ENCODE measurements at regions not wholly inside any gene's neighbourhood (a gene's known extent, or its start where the extent isn't known, plus 50 kb on each side); places are given as distances from the start of the nearest gene placed in this dataset.
"Not testable (repeated sequence)": the region's sequence is repeated elsewhere in the genome, so short reads cannot be mapped to it uniquely, and the experiment has no call there.

- peaks cover 6% of the 10 kb centered on the region for H3K4me1 ChIP-seq (ENCODE audit: control insufficient read depth, insufficient read depth, low read length)
- no peak overlapping the region for H3K4me3 ChIP-seq (ENCODE audit: low read length)
- H3K9ac ChIP-seq (ENCODE audit: low read length) = no peak overlapping the region
- DNase-seq (ENCODE audit: low read depth) = no peak
- no peaks in the 10 kb centered on the region for H3K36me3 ChIP-seq (ENCODE audit: control insufficient read depth, insufficient read depth, low read length, severe bottlenecking)
- peaks cover 8% of the 10 kb centered on the region for H3K27me3 ChIP-seq (replicated peaks; ENCODE audit: control insufficient read depth, insufficient read depth, low read length)
- peaks cover 6% of the 10 kb centered on the region for H3K9me3 ChIP-seq (ENCODE audit: control insufficient read depth, low read length)
Observed at GRCh38 chr6:3531481-3531880, 74.6 kb upstream of the SLC22A23 start.

- Histone ChIP-seq H3K9ac (ENCODE audit: low read length) (no peak overlapping the region), H3K27me3 (replicated peaks; ENCODE audit: control insufficient read depth, insufficient read depth, low read length) (peaks cover 4% of the 10 kb centered on the region), H3K9me3 (ENCODE audit: control insufficient read depth, low read length) (peaks cover 6% of the 10 kb centered on the region), H3K4me1 (ENCODE audit: control insufficient read depth, insufficient read depth, low read length) (peaks cover 6% of the 10 kb centered on the region), H3K4me3 (ENCODE audit: low read length) (no peak overlapping the region), H3K36me3 (ENCODE audit: control insufficient read depth, insufficient read depth, low read length, severe bottlenecking) (no peaks in the 10 kb centered on the region)
- no peak for DNase-seq (ENCODE audit: low read depth)
Observed at GRCh38 chr6:3530515-3530914, 73.7 kb upstream of the SLC22A23 start.

- H3K36me3 ChIP-seq (ENCODE audit: control insufficient read depth, insufficient read depth, low read length, severe bottlenecking) = no peaks in the 10 kb centered on the region
- no peak for DNase-seq (ENCODE audit: low read depth)
- H3K4me3 ChIP-seq (ENCODE audit: low read length) = no peak overlapping the region
- peaks cover 6% of the 10 kb centered on the region for H3K4me1 ChIP-seq (ENCODE audit: control insufficient read depth, insufficient read depth, low read length)
- peaks cover 4% of the 10 kb centered on the region for H3K27me3 ChIP-seq (replicated peaks; ENCODE audit: control insufficient read depth, insufficient read depth, low read length)
- H3K9me3 ChIP-seq (ENCODE audit: control insufficient read depth, low read length) = peaks cover 6% of the 10 kb centered on the region
- H3K9ac ChIP-seq (ENCODE audit: low read length) = no peak overlapping the region
Observed at GRCh38 chr6:3529721-3530120, 72.9 kb upstream of the SLC22A23 start.

- peaks cover 4% of the 10 kb centered on the region for H3K27me3 ChIP-seq (replicated peaks; ENCODE audit: control insufficient read depth, insufficient read depth, low read length)
- peaks cover 6% of the 10 kb centered on the region for H3K9me3 ChIP-seq (ENCODE audit: control insufficient read depth, low read length)
- H3K4me1 ChIP-seq (ENCODE audit: control insufficient read depth, insufficient read depth, low read length) = peaks cover 6% of the 10 kb centered on the region
- H3K9ac ChIP-seq (ENCODE audit: low read length) = no peak overlapping the region
- DNase-seq (ENCODE audit: low read depth) = no peak
- H3K36me3 ChIP-seq (ENCODE audit: control insufficient read depth, insufficient read depth, low read length, severe bottlenecking) = no peaks in the 10 kb centered on the region
- no peak overlapping the region for H3K4me3 ChIP-seq (ENCODE audit: low read length)
Observed at GRCh38 chr6:3529232-3529631, 72.4 kb upstream of the SLC22A23 start.

GRCh38 chr6:3528081-3528671, 71.3 kb upstream of the SLC22A23 start:
- not testable (repeated sequence) for H3K9me3 ChIP-seq (ENCODE audit: control insufficient read depth, low read length); H3K4me3 ChIP-seq (ENCODE audit: low read length); H3K36me3 ChIP-seq (ENCODE audit: control insufficient read depth, insufficient read depth, low read length, severe bottlenecking); H3K27me3 ChIP-seq (replicated peaks; ENCODE audit: control insufficient read depth, insufficient read depth, low read length); DNase-seq (ENCODE audit: low read depth); H3K9ac ChIP-seq (ENCODE audit: low read length)
- peaks cover 14% of the 10 kb centered on the region for H3K4me1 ChIP-seq (ENCODE audit: control insufficient read depth, insufficient read depth, low read length)

GRCh38 chr6:3527651-3527977, 70.8 kb upstream of the SLC22A23 start:
- H3K36me3 ChIP-seq (ENCODE audit: control insufficient read depth, insufficient read depth, low read length, severe bottlenecking) = no peaks in the 10 kb centered on the region
- peaks cover 18% of the 10 kb centered on the region for H3K4me1 ChIP-seq (ENCODE audit: control insufficient read depth, insufficient read depth, low read length)
- DNase-seq (ENCODE audit: low read depth) = no peak
- H3K9ac ChIP-seq (ENCODE audit: low read length) = no peak overlapping the region
- H3K9me3 ChIP-seq (ENCODE audit: control insufficient read depth, low read length) = peaks cover 4% of the 10 kb centered on the region
- no peak overlapping the region for H3K4me3 ChIP-seq (ENCODE audit: low read length)
- H3K27me3 ChIP-seq (replicated peaks; ENCODE audit: control insufficient read depth, insufficient read depth, low read length) = peaks cover 4% of the 10 kb centered on the region

GRCh38 chr6:3526962-3527650, 70.3 kb upstream of the SLC22A23 start:
- no peak overlapping the region for H3K9ac ChIP-seq (ENCODE audit: low read length)
- H3K4me1 ChIP-seq (ENCODE audit: control insufficient read depth, insufficient read depth, low read length) = peaks cover 24% of the 10 kb centered on the region
- DNase-seq (ENCODE audit: low read depth) = no peak
- H3K4me3 ChIP-seq (ENCODE audit: low read length) = no peak overlapping the region
- H3K27me3 ChIP-seq (replicated peaks; ENCODE audit: control insufficient read depth, insufficient read depth, low read length) = peaks cover 1% of the 10 kb centered on the region
- no peaks in the 10 kb centered on the region for H3K36me3 ChIP-seq (ENCODE audit: control insufficient read depth, insufficient read depth, low read length, severe bottlenecking)
- H3K9me3 ChIP-seq (ENCODE audit: control insufficient read depth, low read length) = no peaks in the 10 kb centered on the region

GRCh38 chr6:3525915-3526314, 69.1 kb upstream of the SLC22A23 start:
- DNase-seq (ENCODE audit: low read depth) = no peak
- no peaks in the 10 kb centered on the region for H3K9me3 ChIP-seq (ENCODE audit: control insufficient read depth, low read length)
- peaks cover 30% of the 10 kb centered on the region for H3K4me1 ChIP-seq (ENCODE audit: control insufficient read depth, insufficient read depth, low read length)
- H3K9ac ChIP-seq (ENCODE audit: low read length) = no peak overlapping the region
- no peak overlapping the region for H3K4me3 ChIP-seq (ENCODE audit: low read length)
- no peaks in the 10 kb centered on the region for H3K36me3 ChIP-seq (ENCODE audit: control insufficient read depth, insufficient read depth, low read length, severe bottlenecking)
- H3K27me3 ChIP-seq (replicated peaks; ENCODE audit: control insufficient read depth, insufficient read depth, low read length) = no peaks in the 10 kb centered on the region

- H3K4me3 ChIP-seq (ENCODE audit: low read length) = no peak overlapping the region
- no peaks in the 10 kb centered on the region for H3K9me3 ChIP-seq (ENCODE audit: control insufficient read depth, low read length)
- no peak overlapping the region for H3K9ac ChIP-seq (ENCODE audit: low read length)
- no peak for DNase-seq (ENCODE audit: low read depth)
- no peaks in the 10 kb centered on the region for H3K36me3 ChIP-seq (ENCODE audit: control insufficient read depth, insufficient read depth, low read length, severe bottlenecking)
- H3K4me1 ChIP-seq (ENCODE audit: control insufficient read depth, insufficient read depth, low read length) = peaks cover 44% of the 10 kb centered on the region
- H3K27me3 ChIP-seq (replicated peaks; ENCODE audit: control insufficient read depth, insufficient read depth, low read length) = no peaks in the 10 kb centered on the region
Observed at GRCh38 chr6:3524456-3524855, 67.6 kb upstream of the SLC22A23 start.

- DNase-seq (ENCODE audit: low read depth) = no peak
- Histone ChIP-seq H3K36me3 (ENCODE audit: control insufficient read depth, insufficient read depth, low read length, severe bottlenecking) (no peaks in the 10 kb centered on the region), H3K9ac (ENCODE audit: low read length) (no peak overlapping the region), H3K9me3 (ENCODE audit: control insufficient read depth, low read length) (no peaks in the 10 kb centered on the region), H3K4me1 (ENCODE audit: control insufficient read depth, insufficient read depth, low read length) (peaks cover 49% of the 10 kb centered on the region), H3K27me3 (replicated peaks; ENCODE audit: control insufficient read depth, insufficient read depth, low read length) (no peaks in the 10 kb centered on the region), H3K4me3 (ENCODE audit: low read length) (no peak overlapping the region)
Observed at GRCh38 chr6:3523966-3524365, 67.1 kb upstream of the SLC22A23 start.

GRCh38 chr6:3523271-3523670, 66.4 kb upstream of the SLC22A23 start:
- Histone ChIP-seq H3K27me3 (replicated peaks; ENCODE audit: control insufficient read depth, insufficient read depth, low read length) (no peaks in the 10 kb centered on the region), H3K9ac (ENCODE audit: low read length) (peak overlapping the region; percentile 5), H3K4me3 (ENCODE audit: low read length) (no peak overlapping the region), H3K9me3 (ENCODE audit: control insufficient read depth, low read length) (no peaks in the 10 kb centered on the region), H3K36me3 (ENCODE audit: control insufficient read depth, insufficient read depth, low read length, severe bottlenecking) (no peaks in the 10 kb centered on the region), H3K4me1 (ENCODE audit: control insufficient read depth, insufficient read depth, low read length) (peaks cover 56% of the 10 kb centered on the region)
- no peak for DNase-seq (ENCODE audit: low read depth)
